RWPE1 (cell line): ENCODE measurements at regions not wholly inside any gene's neighbourhood (a gene's known extent, or its start where the extent isn't known, plus 50 kb on each side); places are given as distances from the start of the nearest gene placed in this dataset.

Source experiments
- CTCF ChIA-PET: fragments of 350-600 bp; sonication (Branson Sonifier 250); formaldehyde crosslinking; extraction: SDS; loops from one replicate; lab custom pipeline; 2021; lab: Yijun Ruan, JAX
- POLR2A ChIA-PET: fragments of 400-600 bp; formaldehyde crosslinking; extraction: SDS; loops from one replicate; lab custom pipeline; 2020; ENCODE audit warnings: antibody characterized with exemption; ENCODE audit not compliant: low non-redundant PET; lab: Yijun Ruan, JAX
- DNase-seq: peaks from one replicate; pipeline ENCODE4 v3.0.0; 2012; ENCODE audit warnings: low spot score
- H3K27ac ChIP-seq: fragments of 450-650 bp; 2 replicates; pipeline ENCODE4 v1.5.1; 2017
- TF ChIP-seq, protein P1 (sequence below): fragments of 450-650 bp; conservative IDR thresholded peaks from 2 replicates; pipeline ENCODE4 v1.5.1; 2017; ENCODE audit warnings: low read depth, mild to moderate bottlenecking

DNA sequence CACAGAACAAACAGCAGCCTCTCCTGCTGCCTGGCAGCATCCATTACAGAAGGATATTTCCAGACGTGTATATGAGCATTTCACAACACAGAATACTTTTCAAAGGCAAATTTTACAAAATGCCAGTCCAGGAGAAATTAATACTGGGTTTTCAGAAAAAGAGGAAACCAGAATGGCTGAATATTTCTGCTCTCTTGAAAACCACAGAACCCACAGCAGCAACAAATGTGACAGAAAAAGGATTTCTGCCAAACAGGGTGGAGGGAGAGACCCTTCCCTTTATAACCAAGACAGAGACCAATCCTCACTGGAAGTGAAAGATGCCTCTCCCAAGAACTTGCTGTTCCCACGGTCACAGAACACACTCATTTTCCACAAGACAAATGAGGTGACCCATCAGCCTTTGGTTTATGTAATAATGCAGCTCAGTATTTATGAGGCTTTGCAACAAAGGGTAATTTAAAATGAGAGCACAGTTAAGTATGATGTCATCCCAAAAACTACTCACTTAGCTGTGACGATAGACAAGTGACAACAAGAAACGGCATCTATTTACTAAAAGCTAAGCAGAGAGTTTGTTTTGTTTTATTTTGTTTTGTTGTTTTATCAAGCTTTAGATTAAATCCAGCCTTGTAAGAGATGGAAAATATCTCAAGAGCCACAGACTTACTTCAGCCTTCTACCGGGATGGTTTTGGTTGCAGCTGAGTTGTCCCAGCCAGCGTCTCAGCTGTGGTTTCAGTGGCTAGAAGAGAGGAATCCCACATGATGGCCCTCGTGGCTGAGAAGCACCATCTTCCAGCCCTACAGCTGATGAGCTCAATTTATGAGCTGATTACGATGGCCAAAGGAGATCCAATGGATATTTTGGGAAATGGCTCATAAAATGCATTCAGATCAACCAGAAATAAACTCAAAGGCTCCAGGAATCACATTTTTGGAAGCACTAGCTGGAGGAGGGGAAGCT is 249.3 kb upstream of the AGAP1 start:
- no peak for DNase-seq
- ChIA-PET CTCF (no interaction called here), POLR2A (no interaction called here)
- H3K27ac ChIP-seq: no peak overlapping the region
- TF ChIP-seq, protein P1, sequence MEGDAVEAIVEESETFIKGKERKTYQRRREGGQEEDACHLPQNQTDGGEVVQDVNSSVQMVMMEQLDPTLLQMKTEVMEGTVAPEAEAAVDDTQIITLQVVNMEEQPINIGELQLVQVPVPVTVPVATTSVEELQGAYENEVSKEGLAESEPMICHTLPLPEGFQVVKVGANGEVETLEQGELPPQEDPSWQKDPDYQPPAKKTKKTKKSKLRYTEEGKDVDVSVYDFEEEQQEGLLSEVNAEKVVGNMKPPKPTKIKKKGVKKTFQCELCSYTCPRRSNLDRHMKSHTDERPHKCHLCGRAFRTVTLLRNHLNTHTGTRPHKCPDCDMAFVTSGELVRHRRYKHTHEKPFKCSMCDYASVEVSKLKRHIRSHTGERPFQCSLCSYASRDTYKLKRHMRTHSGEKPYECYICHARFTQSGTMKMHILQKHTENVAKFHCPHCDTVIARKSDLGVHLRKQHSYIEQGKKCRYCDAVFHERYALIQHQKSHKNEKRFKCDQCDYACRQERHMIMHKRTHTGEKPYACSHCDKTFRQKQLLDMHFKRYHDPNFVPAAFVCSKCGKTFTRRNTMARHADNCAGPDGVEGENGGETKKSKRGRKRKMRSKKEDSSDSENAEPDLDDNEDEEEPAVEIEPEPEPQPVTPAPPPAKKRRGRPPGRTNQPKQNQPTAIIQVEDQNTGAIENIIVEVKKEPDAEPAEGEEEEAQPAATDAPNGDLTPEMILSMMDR: no peak

DNA sequence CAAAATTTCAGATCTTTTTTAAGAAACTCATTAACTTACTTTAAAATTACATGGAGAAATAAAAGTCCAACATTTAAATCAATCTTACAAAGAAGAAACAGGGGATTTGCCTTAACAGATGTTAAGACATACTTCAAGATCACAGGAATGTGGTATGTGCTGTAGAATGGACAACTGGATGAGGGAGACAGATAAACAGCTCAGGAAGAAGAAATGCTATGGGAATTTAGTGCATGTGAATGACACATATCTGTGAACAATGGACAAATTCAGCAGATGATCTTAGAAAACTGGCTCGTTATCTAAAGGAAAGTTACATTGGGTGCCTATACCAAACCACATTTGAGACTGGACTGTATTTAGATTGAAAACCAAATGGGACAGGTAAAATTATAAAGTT is 246.8 kb upstream of the AGAP1 start:
- CTCF ChIA-PET: interaction anchor here (0.6 kb wide), 1 partner anchor 324 kb away, joined by 4 read pairs; no protein-coding TSS in a partner anchor
- DNase-seq: no peak
- H3K27ac ChIP-seq: no peak overlapping the region

DNA sequence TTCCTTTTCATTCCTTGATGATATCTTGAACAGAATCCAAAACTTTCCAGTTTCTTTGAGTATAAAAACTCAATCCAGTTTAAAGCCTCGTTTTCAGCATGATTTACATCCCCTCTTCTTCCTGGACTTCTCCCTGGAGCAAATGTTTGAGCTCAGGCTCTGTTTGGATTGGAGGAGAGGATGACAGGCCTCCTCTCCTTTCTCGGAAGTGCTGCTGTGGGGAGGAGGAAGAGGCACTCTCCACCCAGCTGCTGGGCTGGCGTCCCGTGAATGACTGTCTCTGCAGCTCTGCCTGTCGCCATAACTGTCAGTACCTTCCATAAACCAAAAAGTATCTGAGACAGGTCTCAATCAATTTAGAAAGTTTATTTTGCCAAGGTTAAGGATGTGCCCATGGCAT is 238.2 kb upstream of the AGAP1 start:
- no peak for DNase-seq
- ChIA-PET POLR2A (no interaction called here), CTCF (no interaction called here)
- no peak overlapping the region for H3K27ac ChIP-seq
- TF ChIP-seq, protein P1: no peak

More for the DNA sequence above, 246.8 kb upstream of the AGAP1 start:
- TF ChIP-seq, protein P1: no peak
- POLR2A ChIA-PET: no interaction called here

DNA sequence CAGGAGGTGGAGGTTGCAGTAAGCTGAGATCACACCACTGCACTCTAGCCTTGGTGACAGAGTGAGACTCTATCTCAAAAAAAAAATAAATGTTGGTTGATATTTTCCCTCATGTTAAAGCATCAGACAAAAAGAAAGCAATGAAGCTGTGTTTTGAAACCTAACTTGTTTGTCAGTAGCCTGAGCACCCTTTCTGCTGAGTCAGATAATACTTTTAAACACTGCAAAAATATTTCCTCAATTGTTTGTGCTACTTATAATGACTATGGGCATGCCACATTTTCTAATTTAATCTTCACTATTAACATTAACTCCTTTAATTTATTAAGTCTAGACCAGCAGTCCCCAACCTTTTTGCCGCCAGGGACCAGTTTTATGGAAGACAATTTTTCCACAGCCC is 236.3 kb upstream of the AGAP1 start:
- no peak for DNase-seq
- TF ChIP-seq, protein P1: no peak
- no peak overlapping the region for H3K27ac ChIP-seq
- ChIA-PET POLR2A (no interaction called here), CTCF (interaction anchor here (0.6 kb wide), 1 partner anchor 17 kb away, joined by 3 read pairs; no protein-coding TSS in a partner anchor)

DNA sequence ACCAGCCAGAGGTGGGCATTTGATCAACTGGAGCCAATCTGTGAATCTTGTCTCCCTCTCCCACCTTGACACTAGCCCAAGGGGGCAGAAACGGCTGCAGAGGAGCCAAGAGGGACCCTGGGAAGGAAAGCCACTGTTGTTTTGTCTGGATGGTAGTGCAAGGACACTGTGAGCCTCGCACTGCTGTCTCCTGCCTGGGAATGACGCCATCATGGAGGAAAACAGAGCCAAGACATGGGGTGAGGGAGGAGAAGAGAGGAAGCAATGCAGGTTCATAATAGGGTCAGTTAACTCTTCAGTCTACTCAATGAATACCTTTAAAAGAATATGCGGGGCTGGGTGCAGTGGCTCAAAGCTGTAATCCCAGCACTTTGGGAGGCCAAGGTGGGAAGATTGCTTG is 231.1 kb upstream of the AGAP1 start:
- POLR2A ChIA-PET: interaction anchor here (0.6 kb wide), 1 partner anchor 210 kb away, joined by 3 read pairs; no protein-coding TSS in a partner anchor
- H3K27ac ChIP-seq: no peak overlapping the region
- CTCF ChIA-PET: no interaction called here
- DNase-seq: no peak
- TF ChIP-seq, protein P1: no peak

DNA sequence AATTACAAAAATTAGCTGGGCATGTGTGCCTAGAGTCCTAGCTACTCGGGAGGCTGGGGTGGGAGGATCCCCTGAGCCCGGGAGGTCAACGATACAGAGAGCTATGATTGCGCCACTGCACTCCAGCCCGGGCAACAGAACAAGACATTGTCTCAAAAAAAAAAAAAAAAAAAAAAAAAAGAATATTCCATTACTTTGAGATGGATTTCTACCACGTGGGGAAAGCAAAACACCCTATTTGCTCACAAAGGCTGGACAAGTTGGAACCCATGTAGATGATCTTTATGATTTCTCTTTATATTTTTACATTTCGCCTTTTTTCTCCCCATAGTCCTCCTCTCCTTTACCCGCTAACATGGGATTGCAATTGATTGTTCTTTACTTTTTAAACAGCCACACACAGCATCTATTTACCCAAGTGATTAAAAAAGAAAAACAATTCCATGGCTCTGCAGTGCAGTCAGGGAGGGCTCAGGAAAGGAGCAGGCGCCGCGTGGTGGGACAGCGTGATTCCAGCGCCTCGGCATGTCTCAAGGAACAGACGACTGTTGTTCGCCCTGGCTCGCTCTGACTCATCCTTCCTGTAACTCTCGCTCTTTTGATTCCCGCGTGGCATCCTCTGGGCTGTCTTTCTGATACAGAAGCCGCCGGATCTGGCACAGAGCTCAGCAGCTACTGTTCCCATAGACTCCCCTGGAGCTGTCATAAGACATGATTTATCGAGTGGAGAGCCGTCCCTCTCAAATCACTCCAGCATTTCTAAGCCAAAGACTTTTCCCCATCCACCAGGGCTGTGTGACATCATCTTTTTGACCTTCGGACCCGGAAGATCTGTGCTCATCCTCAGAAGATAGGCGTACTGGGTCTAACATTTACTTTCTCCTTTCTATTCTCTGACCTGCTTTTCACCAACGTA is 230.4 kb upstream of the AGAP1 start:
- POLR2A ChIA-PET: no interaction called here
- TF ChIP-seq, protein P1: no peak
- CTCF ChIA-PET: interaction anchor here (0.6 kb wide), 1 partner anchor 1548 kb away, joined by 3 read pairs; no protein-coding TSS in a partner anchor
- peak; percentile 80 for DNase-seq
- H3K27ac ChIP-seq: peak overlapping the region; percentile 50
